HG03558 (cell line): ENCODE measurements at regions not wholly inside any gene's neighbourhood (a gene's known extent, or its start where the extent isn't known, plus 50 kb on each side); places are given as distances from the start of the nearest gene placed in this dataset.
"Not testable (repeated sequence)": the region's sequence is repeated elsewhere in the genome, so short reads cannot be mapped to it uniquely, and the experiment has no call there.

ENCODE experiments used
- ATAC-seq: cut with Tn5 transposase; IDR thresholded peaks from one replicate; pipeline ENCODE4 v1.9.1; 2021; ENCODE audit warnings: moderate number of reproducible peaks; ENCODE audit not compliant: unreplicated experiment; ENCODE audit errors: extremely low read depth

DNA sequence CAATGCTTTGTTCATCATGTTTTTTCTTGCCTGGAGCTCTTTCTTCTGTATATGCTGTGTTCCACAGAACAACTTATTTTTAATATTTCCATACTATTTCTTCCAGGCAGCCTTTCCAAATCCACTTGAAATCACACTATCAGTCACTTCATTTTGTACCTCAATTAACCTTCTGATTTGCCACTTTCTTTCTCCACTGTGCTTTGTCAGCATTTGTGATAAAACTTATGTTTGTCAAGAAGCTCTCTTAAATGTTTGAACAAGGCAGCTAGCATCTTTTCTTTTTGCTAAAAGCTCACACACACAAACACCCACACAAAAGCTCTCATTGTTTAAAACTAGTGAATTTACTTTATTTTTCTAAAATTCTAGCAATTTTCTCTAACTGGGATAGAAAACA is 2014.7 kb upstream of the RAG2 start:
- ATAC-seq = no peak

DNA sequence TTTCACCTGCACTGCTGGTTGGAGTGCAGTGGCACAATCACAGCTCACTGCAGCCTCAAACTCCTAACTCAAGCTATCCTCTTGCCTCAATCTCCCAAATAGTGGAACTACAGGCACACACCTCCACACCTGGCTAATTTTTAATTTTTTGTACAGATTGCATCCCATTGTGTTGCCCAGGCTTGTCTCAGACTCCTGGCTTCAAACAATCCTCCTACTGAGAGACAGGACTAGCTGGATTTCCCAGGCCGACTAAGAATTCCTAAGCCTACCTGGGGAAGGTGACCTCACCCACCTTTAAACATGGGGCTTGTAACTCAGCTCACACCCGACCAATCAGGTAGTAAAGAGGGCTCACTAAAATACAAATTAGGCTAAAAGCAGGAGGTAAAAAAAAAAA is 2003.3 kb upstream of the RAG2 start:
- not testable (repeated sequence) for ATAC-seq

DNA sequence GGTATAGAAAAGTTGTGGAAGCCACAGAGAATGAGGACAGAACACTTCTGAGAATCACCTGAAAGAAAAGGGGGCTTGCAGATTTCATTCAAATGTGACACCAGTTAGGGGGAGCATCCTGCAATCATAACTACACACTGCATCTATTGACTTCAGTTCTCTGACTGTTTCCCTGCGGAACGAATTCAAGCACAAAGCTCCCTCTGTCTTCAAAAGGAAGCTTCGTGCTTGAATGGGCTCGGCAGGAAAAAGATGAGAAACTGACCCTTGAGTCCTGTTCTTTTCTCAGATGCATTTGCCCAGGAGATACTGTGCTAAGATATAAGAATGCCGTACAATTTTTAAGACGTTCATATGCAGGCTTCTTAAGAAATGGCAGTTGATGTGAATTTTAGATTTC is 2000.4 kb upstream of the RAG2 start:
- ATAC-seq = no peak

DNA sequence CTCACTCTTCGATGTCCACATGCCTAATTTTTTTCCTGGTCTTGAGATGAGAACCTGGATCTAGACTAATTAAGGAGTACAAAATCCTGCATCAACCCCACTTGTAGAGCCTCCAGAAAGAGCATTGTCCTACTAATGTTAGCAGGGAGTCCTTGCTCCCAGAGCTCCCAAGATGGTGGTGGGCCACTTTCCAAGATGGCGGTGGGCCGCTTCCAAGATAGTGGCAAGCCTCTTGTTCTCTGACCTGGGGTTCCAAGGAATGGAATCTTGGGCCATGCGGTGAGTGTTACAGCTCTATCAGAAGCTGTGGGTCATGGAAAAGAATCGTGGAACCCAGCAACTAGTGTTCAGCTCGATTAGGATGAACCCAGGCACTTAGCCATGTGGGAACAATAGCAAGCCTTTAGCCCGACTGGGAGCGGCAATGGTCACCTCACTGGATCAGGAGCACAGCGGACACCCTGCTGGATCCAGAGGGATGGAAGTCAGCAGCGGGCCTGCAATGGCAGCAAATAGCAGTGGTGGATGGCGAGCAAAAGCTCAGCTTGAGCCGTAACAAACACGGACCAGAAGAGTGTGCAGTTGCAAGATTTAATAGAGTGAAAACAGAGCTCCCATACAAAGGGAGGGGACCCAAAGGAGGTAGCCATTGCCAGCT is 1997.5 kb upstream of the RAG2 start:
- ATAC-seq = not testable (repeated sequence)

DNA sequence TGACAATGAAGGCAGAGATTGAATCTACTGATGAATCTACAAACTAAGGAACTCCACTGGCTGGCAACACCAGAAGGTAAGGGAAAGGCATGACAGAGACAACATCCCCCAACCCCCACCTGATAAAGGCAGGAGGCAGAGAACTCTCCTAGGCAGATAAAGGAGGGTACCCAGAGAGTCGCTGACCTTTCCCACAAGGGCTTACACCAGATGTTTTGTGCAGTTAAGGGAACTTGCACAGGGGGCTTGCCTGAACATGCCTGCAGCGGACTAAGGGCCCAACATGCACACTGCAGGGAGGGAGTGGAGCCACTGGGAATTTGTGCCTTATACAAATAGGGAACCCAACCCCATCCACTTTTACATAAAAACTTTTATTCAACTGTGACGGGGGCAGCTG is 1996.9 kb upstream of the RAG2 start:
- ATAC-seq = no peak

DNA sequence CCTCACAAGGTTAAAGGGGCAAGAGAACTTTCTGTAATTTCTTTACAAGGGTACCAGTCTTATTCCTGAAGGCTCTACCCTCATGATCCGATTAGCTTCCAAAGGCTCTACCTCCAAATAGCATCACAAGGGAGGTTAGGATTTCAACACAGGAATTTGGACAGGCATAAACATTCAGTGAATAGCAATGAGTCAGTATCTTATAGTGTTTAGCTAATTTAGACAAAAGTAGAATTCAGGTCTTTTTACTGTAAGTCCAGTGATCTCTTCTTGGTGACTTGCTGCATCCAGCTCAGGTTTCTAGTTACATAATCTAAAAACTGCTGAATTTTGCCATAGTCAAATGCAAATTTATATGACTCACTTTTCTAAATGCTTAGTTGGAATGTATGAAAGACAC is 1995.6 kb upstream of the RAG2 start:
- ATAC-seq = no peak

DNA sequence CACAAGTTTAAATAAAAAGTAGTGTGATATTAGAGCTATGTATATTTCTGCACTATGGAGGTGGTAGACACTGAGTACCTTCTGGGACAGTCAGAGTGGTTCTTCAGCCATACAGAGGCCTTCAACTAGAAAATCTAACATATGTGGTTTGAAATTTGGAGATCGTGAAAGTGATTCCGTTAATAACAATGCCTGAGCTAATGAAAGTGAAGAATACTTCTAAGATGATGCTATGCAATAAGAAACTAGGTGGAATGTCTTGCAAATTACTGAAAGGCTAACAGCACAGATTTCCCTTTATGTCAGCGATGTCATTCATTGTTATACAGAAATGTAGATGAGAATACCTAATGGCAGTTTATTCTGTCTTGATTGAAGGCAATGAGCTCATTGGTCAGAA is 1984.7 kb upstream of the RAG2 start:
- ATAC-seq = no peak

DNA sequence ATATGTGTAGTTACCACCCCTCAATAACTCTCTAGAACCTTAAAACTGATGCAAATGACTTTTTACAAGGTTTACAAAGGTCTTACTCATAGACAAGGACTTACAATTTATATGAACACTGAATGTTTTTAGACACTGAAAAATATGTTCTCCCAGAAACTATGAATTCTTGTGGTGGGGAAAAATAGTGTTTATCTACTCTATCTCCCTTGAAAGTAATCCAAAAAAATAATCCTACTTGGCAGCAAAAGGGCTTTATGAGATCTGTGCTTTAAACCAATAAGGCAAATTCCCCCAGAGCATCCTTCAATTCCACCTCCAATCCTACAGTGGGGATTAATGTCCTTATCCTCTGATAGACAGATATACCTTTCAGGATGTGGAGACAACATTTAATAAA is 1984.1 kb upstream of the RAG2 start:
- ATAC-seq = no peak

DNA sequence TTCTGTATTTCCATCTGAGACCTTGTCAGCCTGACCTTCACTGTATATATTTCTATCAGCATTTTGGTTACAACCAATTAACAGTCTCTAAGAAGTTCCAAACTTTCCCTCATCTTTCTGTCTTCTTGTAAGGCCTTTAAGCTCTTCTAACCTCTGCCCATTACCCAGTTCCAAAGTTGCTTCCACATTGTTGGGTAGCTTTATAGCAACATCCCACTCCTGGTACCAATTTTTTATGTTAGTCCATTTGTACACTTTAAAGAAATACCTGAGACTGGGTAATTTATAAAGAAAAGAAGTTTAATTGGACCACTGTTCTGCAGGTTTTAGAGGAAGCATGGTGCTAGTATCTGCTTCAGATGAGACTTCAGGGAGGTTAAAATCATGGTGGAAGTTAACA is 1979.7 kb upstream of the RAG2 start:
- ATAC-seq = no peak

DNA sequence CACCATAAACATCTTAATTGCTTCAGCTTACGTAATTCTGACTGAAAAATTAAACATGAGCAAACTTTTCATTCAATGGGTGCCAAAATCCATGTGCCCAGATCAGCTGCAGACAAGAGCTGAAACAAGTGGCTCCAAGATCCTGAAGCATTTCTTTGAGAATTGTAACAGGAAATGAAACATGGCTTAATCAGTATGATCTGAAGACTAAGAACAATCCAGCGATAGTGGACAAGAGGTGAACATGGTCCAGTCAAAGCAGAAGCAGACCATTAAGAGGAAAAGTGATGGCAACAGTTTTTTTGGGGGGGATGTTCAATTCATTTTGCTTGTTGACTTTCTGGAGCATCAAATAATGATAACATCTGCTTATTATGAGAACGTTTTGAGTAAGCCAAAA is 1964.5 kb upstream of the RAG2 start:
- ATAC-seq = no peak

DNA sequence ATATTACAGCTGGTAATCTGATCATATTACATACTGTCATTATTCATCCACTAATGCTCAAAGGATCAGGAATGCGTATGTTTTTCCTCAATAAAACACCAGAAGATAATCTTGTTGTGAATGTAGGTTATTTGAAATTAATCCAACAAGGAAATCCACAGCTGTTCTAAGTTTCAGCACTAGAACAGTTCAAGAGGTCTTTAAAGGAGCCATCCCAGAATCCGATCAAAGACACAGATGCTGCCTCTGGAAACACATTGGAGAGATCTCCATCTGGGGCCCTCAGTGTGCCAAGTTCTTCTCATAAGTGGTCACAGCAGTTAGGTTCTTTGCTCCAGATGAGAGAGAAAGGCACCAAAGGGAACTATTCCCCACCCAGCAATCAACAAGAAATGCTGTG is 1955.1 kb upstream of the RAG2 start:
- ATAC-seq = no peak

DNA sequence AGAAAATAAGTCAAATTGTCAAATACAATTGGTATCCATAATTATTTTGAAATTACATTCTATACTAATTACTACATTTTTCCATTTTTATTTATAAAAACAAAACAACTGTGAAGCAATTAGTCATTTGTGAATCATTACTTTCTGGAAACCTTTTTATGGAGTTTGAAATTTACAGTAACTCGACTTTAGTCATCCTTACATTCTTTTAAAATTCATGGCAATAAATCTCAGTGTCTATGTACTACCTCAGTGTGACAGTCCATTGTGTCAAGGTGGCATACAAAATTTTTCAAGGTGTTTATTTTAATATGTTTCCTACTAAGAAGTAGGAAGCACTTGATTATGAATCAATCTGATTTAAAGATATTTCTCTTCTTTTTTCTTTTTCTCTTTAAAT is 1949.4 kb upstream of the RAG2 start:
- ATAC-seq = no peak

DNA sequence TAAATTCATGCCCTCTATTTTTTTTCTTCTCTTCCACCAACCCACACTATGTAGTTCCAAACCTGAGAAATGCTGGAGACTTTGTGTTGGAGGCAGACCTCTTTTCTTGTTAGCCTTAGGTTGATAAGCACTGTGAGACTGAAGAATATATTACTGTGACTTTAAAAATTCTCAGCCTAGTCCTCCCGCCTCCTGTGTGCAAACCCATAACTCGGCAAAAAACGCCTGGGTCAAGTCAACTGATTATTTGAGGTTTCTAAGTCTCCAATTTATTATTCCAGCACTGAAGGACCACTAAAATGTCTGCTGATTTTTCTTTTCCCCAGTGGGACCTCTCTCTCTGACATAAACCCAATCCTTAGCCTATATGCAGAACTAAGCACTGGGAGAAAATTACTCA is 1946.0 kb upstream of the RAG2 start:
- ATAC-seq = no peak

DNA sequence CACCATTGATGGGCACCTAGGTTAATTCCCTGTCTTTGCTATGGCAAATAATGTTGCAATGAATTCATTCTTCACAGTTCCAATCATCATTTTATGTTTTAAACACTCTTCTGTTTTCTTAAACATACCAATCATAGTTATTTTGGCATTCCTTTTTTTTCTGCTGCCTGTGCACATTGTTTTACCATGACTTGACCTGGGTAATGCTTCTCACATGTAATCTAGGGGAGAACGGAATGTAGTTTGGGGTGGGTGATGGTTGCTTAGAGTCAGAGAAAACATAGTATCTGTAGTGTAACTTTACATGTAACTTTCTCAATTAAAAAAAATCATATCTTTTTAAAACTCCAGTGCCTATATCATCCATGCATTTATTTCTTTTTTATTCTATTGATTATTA is 1945.3 kb upstream of the RAG2 start:
- ATAC-seq = no peak

DNA sequence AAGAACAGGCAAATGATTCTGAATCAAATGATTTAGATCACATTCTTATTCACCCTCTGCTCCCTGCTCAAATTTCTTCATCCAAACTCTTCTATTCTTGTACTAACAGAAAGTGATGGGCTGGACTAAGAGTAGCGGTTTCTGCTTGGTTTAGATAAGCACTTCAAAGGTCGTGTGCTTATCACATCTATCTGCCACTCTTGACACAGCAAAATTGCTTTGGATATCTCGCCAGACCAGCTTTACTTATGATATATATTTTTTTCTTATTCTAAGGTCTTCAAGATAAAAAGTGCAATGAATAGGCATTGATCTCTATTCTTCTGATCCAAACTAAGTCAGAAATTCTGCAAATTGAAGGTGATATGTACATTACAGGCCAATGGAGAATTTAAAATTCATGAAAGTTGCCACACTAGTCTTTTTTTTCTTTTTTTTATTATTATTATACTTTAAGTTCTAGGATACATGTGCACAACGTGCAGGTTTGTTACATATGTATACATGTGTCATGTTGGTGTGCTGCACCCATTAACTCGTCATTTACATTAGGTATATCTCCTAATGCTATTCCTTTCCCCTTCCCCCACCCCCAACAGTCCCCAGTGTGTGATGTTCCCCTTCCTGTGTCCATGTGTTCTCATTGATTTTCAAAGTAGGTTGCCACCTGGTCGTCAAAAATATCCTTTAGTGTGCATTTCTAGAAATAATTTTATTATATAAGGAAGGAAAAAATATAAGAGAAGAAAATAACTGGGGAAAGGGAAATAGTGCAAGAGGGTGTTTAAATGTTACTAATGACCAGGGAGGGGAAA is 1941.0 kb upstream of the RAG2 start:
- no peak for ATAC-seq

DNA sequence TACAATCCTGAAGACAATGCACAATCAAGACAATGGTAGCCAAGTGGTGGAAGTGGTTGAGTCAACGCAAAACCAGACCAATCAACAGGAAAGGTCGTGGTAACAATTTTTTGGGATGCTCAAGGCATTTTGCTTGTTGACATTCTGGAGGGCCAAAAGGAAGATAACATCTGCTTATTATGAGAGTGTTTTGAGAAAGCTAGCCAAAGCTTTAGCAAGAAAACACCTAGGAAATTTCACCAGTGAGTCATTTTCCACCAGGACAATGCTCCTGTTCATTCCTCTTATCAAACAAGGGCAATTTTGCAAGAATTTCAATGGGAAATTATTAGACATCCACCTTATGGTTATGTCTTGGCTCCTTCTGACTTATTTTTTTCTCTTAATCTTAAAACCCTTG is 1932.2 kb upstream of the RAG2 start:
- no peak for ATAC-seq

DNA sequence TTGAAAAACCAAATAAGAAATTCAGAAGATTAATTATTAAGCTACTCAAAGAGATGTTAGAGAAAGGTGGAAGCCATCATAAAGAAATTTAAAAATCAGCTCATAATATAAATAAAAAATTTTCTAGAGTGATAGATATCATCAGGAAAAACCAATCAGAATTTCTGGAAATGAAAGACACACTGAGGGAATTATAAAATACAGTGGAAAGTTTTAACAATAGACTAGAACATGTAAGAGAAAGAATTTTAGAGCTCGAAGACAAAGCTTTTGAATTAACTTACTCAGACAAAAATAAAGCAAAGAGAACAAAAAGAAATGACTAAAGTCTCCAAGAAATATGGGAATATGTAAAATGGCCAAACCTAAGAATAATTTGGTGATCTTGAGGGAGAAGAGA is 1926.9 kb upstream of the RAG2 start:
- ATAC-seq = no peak

DNA sequence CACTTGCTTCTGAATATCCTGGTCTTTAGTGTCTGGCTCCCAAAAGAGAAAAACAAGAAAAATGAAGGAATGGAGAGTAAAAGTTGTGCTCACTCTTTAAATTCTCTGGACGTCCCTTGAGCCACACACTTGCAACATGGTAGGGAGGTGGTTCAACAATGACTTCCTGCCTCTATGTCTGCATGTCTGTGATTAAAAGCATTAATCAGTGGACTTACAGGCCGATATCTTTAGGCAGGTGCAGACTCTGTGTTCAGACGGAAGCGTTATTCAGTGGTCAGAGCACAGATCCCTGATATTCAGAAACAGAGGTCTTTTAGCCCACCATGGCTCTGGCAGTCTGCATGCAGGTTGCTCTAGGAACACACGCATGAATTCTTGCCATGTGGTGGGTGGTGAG is 1920.0 kb upstream of the RAG2 start:
- no peak for ATAC-seq

DNA sequence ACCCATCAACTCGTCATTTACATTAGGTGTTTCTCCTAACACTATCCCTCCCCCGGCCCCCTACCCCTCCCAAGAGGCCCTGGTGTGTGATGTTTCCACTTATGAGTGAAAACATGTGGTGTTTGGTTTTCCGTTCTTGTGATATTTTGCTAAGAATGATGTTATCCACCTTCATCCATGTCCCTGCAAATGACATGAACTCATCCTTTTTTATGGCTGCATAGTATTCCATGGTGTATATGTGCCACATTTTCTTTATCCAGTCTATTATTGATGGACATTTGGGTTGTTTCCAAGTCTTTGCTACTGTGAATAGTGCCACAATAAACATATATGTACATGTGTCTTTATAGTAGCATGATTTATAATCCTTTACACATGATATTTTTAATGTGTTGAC is 1914.8 kb upstream of the RAG2 start:
- ATAC-seq = not testable (repeated sequence)

DNA sequence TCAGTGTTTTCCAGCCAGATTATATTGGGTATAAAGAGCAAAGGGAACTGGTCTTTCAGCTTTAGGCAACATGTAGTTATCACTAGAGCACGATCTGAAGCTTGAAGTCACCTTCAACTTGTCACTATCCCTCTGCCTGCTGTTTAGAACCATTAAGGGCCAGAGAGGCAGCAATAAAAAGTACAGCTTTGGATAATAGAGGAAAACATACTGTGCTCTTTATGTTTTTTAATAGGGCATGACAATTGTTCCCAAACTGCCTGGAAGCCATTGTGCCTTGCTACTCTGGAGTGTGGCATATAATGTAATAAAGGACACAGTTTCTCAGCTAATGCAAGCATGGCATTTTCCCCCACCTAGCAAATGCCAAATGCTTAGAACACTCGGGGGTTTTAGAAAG is 1912.0 kb upstream of the RAG2 start:
- ATAC-seq = no peak

DNA sequence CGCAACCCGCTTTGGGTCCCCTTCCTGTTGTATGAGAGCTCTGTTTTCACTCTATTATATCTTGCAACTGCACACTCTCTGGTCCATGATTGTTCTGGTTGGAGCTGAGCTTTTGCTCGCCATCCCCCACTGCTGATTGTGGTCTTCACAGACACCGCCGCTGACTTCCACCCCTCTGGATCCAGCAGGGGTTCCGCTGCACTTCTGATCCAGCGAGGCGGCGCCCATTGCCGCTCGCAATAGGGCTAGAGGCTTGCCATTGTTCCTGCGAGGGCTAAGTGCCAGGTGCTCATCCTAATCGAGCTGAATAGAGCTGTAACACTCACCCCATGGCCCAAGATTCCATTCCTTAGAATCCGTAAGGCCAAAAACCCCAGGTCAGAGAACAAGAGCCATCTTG is 1905.8 kb upstream of the RAG2 start:
- no peak for ATAC-seq

DNA sequence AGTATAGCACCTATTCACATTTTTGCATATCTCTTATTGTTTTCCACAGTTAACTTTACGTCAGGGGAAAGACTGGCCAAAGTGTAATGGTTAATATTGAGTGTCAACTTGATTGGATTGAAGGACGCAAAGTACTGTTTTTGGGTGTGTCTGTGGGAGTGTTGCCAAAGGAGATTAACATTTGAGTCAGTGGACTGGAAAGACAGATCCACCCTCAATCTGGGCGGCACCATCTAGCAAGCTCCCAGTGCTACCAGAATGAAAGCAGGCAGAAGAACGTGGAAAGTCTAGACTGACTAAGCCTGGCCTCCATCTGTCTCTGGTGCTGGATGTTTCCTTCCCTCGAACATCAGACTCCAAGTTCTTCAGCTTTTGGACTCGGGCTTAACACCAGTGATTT is 1900.7 kb upstream of the RAG2 start:
- no peak for ATAC-seq
